Hippocampal formation (tissue), 2 donors: ENCODE measurements at regions not wholly inside any gene's neighbourhood (a gene's known extent, or its start where the extent isn't known, plus 50 kb on each side); places are given as distances from the start of the nearest gene placed in this dataset.

ENCODE experiments used
- DNase-seq, 2 donors: peaks; one replicate each; lab custom pipeline; 2025; lab: John Stamatoyannopoulos, UW

DNA sequence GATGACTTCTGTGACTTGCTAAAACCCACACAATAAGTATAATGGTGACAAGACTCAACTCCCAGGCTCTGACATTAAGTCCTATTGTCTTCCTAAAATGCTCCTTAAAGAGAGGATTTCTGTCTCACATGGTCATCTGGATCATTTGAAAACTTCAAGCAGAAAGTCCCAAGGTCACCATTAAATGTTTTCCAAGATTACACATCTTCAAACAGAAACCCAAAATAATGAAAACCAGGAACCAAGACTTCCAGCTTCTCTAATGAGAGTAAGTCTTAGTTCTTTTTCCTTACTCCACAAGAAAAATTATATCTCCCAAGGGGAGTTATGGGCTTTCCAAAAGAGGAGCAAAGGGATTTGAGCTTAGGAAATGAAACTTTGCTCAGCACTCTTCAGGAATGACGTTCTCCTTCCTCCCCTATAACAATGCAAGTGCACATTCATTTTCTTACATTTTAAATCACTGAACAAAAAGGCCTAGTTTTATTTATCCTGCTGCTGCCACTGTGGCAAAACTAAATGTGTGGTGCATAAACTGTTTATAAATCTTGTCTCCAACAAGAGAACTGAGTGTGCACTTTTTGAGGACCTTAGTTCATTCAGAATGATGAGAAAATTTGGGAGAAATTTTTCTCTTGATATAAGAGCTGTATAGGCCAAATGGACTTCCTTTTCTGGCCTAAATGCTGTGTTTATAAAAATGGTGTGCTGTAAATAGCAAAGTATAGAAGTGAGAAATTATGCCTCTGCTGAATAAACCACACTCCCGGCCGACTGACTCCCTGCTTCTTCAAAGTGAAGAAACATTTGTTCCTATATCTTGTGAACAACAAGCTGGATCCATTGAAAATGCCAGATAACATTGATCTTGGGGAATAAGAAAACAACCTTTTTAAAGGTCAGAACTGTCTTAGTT, 148.4 kb upstream of the PLEKHG7 start:
- no peak for DNase-seq

DNA sequence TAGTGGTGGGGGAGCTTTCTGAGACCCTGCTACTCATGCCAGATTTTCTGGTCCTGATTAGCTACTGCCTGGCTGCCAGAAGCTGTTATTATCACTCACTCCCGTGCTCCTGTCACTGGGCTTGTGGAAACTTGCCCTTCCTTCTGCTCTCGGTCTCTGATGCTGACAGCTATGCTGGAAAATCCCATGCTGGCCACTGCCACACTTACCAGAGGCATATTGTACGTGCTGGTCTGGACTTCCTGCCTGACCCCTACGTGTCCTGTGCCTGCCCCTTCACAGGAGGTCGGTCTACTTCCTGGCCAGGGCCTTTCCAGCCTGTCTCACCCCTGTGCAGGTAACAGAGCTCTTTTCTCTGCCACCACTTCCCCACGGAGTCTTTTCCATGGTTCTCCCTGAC, 149.4 kb upstream of the PLEKHG7 start:
- DNase-seq = no peak

DNA sequence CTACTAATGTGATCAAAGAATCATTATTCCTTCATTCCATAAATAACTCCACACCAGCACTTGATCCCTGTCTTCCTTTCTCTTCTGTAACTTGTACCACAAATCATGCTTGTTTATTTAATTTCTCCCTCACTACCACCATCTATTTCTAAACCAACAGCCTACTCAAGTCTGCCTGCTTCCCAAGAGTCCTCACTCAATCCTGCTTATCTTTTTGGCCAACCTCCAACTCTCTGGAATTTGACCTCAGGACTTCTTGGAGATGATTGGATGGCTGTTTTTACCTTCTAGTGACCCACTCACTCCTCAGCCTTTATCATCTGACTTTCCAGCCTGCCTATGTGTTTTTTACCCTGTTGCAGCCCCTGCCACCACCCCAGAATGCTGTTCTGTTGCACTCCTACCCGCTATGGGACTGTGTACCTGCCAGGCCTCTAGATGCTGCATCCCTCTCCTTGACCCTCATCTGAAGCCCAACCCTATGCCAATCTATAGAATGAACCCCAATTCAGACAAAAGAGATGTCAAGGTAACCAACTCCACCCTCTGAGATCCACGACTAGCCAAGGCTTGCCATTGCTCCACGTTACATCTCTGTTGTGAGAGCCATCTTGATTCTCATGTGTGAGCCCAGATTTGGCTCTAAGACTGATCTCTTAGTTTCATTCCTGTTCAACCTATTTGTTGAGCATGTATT, 150.2 kb upstream of the PLEKHG7 start:
- DNase-seq = no peak

DNA sequence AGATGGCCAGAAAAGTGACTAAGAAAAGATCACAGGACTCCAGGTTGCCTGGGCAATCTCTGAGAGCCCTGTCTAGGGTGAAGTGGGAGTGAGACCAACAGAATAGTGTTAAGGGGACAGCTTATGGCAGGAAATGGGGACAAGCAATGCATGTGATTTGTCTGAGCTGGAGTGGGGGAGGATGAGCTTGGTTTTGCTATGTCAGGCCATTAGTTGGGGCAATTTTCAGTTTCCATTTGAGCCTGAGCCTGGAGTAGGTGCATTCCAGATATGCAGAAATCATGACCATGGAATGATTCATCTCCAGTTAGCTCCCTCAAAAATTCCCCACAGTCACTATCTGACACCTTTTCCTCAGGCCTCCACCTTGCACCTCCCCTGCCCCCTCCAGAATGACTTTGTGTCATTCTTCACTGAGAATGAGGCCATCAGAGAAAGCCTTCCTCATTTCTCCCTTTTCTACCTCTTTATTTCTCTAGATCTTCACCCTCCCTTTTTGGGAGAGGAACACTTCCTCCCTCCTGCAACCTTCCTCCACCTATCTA, 150.9 kb upstream of the PLEKHG7 start:
- no peak for DNase-seq

DNA sequence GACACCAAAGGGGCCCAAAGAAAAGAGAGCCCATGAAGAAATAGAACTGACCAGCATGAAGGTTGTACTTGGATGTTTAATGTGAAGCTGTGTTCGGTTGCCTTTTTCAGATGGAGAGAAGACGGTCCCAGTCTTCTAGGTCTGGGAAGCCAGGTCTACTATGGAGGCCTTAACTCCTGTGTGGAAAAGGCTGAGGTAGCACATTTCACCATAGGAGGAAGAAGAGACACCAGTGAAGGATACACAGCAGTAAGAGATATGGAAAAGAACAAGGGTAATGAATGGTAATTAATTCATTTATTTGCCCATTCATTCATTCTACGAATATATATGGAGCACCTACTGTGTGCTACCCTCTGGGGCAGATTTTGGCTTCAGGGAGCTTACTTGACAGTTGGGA, 151.6 kb upstream of the PLEKHG7 start:
- DNase-seq = no peak

DNA sequence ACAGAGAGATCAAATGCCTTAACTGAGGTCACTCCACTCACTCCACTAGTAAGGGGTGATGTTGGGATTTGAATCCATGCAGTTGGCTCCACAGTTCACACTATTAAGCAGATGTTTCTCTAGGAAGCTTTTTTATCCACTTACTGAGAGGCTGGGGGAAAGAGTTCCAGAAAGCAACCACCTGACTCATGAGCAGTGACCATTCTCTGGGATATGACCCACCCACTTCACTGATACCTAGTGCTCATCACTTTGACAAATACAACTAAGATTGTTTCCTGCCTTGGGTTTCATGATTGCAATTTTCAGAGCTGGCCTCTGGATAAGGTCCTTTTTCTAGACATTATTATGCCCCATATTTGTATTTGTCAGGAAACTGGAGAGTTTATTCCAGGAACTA, 152.1 kb upstream of the PLEKHG7 start:
- DNase-seq = no peak

DNA sequence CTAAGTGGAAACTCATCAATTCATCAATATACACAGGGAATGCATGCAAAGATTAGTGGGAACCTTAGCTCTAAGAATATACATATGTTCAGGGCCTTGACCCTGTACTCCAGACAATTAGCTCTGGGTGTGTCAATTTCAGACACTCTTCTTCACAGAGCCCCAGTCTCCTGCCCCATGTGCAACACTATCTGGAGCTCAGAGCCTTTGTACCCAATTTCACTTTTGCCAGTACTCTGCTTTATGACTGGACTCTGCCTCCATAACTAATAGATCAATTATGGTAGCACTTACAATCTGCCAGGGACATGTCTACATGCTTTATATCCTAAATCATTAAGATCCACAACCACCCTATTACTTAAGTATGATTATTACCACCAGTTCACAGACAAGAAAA, 152.5 kb upstream of the PLEKHG7 start:
- DNase-seq = no peak

DNA sequence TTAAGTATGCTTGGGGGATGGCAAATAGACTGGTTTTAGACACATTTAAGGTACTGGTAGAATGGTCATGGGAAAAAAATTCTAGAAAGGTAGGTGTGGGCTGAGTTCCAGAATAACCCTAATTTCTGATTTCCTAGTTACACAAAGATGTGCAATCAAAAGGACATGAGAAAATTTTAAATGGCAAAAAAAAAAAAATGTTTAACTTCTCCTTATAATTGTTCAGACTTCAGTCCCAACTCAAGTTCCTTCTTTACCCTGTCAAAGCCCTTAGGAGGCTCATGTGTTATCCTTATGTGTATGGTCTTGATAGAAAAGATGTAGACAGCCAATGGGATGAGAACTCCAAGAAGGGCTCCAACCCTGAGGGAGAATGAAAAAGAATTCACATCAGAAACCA, 153.3 kb upstream of the PLEKHG7 start:
- DNase-seq = no peak

DNA sequence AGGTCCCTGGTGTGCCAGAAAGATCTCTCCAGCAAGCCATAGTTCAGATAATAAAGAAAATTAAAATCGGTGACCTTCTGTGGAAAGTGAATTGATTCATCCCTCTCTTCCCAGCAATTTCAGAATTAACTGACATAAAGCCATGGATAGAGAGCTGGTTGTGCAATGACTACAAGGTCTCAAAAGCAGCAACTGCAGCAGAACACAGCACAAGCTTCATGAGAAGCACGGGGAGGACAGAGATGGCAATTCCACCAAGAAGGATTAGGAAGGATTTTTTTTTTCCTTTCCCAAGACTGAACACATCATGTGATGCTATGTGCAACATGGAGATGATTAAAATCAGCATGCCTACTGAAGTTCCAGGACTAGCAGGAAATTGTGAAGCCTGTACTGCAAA, 154.9 kb upstream of the PLEKHG7 start:
- no peak for DNase-seq

DNA sequence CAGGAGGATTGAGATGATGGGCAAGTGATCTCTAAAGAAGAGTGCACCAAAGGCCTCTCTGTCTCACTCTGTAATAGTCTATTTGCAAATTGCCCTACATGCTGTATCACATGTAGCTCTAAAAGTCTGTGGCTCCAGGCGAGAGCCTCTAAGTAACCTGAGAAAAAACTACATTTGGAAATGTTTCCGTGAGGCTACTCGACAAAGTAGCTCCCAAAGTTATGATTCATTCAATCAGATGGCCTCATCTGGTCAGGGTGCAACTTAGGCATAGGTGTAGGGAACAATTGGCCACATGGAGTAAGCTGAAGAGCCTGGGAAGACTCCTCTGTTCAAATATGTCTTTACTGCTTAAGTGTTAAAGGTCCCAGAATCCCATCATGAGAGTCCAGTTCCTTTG, 155.4 kb upstream of the PLEKHG7 start:
- no peak for DNase-seq

DNA sequence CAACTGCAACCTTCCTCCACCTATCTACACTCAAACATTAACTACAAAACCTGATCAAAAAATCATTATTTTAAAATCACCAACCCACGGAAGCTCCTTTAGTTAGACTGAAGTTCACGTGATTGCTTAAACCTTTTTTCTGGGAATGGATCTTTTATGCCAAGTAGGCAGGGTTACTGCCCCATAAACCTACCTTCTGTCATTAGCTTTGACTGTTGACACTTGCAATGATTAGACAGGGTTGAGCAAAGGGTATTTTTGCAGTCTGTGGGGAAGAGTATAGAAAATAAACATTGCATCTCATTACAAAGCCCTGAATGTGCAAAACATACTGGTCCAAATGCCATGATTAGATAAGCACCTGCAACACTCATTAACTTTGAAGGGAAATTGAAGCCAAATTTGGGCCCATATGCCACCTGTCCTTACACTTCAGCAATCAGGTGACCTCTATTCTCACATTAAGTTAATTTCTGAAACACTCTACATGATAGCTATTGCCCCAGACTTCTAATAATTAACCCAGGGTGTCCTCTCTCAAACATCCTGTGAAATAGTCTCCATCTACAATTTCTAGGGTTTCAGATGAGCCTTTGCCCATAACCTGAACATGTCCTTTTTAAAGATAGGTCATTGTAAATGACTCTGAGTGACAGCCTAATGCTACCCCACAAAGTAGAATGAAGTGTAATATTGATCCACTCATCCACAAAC, 156.0 kb upstream of the PLEKHG7 start:
- DNase-seq = no peak

DNA sequence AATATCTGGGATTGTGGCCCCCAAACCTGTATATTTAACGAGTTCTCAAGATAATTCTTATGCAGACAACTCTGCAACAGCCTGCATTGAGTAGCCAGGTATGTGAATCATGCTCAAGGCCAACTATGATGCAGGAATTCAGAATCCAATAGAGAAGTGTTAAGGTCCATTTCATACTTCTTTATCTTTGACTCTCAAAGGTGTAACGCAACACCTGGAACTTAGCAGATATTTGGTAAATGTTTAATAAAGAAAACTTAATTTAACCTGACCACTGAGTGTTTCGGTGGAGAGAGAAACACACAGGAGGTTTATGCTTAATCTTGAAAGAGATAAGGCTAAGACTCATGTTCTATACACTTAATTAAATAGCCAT, 156.5 kb upstream of the PLEKHG7 start:
- no peak for DNase-seq

DNA sequence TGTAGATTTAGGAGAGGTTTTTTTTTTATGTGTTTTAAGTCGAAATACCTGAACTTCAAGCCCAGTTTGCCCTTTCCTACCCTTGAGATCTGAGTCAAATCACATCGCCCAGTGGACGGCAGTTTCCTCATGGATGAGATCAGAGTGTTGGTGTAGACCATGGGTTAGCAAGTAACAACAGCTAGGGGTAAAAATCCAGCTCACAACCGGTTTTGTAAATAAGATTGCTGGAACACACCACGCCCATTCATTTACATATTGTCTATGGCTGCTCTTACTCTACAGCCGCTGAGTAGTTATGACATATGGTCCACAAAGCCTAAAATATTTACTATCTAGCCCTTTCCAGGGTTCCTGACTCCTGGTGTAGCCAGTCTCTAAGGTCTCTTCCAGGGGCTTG, 158.5 kb upstream of the PLEKHG7 start:
- DNase-seq = no peak

DNA sequence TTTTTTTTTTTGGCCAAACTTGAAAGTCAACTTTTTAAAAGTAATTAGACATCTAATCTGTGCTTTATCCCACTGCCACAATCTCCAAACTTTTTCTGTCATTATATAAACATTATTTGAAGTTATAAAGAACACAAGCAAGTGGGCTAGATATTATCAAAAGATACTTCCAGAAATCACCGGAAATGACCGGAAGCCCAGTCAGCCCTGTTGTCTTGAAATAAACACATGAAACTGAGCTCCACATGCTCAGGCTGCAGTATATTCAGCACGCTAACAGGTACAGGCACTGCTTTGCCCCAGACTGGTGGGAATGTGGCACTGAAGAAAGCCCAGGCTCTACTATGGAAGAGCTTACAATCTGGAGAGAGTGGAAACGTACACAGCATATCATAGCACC, 158.9 kb upstream of the PLEKHG7 start:
- no peak for DNase-seq

DNA sequence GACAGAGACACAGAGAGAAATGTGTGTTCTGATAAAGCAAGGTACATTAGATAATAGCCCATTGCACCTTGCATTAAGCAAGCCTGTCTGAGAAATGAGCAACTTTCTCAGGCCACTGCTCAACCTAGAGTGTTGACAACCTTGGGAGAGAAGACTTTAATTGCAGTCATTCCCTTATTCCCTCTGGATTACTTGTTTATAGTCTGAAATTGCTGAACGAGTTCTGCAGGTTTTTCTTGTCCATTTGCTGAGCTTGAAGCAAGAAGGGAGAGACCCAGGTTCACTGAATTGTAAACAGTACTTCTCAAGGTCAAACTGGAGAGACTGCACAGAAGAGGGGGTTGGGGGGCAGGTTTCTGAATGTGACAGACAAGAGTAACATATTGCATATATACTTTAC, 159.4 kb upstream of the PLEKHG7 start:
- DNase-seq = no peak

DNA sequence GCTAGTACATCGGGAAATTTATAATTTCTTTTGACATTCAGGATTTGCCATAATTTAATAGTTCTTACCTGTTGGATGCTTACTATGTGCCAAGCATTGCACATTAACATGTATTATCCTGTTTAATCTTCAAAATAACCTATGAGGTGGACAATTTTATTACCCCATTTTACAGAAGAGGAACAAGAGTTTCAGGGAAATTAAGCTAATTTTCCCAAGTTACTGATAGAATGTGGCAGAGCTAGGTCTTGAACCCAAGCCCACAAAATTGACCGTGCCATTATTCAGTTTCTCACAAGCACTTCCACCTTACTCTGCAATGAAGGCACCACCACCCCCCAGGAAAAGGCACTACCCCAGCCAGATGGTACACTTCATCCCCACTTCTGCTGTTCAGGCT, 161.1 kb upstream of the PLEKHG7 start:
- DNase-seq = no peak

DNA sequence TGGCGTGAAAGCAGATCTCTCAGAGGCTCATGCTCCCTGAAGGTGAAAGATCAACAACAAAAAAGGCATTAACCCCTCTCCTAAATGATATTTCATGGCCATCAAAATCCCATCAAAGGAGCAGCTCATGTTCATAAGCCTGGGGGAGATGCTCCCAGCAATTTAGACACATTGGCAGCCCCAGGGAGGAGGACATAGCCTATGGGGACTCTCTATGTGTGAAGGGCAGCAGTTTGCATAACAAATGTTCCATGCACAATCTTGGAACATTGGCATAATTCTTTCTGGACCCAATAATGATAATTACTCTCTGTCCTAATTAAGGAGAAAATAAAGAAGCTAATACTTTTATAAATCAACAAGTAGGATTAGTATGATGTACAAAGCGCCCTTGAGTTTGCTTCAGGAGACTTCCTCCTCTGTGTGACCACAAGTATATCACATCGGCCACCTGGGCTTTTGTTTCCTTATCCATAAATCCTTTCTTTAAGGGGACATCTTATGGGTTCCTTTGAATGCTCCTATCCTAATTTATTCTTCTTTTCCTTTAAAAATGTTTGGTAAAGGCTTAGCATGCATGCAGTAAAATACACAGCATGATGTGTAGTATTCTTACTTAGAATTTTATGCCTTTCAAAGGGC, 161.9 kb upstream of the PLEKHG7 start:
- no peak for DNase-seq

DNA sequence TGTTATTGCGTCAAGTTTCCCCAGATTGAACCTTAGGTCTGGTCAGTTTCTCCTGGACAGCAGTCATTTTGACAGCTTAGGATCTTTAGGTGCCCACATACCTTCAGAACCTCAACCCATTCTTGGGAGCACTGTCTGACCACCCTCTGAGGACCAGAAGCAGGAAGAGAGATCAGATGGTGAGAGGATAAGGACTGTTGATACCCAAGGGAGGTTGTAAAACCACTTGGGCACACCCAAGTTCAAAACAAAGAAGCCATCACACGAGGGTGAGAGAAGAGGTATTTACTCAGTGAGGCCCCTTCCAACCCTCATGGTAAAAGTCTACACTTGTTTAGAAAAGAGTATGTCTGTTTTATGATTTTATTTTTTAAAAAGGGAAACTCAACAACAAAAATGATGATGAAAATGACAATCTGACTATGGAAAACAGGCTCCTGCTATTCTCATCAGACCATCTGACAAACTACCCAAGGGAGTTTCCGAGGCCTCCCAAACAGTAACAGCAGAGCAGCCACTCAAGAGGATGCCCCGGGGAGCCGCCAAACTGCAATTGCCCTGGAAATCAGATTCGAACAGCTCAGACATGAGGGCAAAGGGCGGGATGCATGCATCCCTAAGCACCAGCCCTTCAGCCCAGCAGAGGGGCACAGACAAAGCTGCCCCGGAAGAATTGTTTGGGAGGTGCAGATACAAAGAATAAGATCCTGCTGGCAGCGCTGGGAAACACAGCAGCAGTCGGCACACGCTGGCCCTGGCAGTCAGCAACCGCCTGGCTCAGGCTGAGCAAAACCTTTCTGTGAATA, 162.6 kb upstream of the PLEKHG7 start:
- peak; percentile 2 to 18 for DNase-seq

DNA sequence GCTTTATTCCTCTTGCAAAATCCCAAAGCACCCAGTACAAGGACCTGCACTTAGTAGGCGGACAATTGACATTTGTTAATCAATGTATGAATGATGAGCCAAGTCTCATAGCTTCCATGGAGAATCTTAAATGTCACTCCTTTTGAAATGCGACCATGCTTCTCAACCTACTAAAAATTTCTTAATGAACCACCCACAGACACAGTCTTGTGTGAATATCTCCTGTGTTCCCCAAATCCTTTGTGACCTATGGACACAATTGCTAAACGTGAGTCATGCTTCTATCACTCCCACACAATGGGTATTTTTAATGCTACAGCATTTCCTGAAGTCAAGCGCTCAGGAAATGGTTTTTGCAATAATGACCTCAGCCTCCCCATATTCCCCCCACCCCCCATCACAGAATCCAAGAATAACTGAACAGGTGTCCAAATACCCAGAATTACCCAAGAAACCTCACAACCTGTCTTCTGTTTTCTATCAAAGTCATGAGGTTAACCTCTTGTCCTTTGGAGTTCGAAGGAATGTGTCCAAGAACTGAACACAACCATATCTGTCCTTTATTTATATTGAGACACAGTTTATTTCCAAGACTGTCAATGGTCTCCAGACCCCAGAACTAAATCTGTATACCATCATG, 163.6 kb upstream of the PLEKHG7 start:
- no peak for DNase-seq

DNA sequence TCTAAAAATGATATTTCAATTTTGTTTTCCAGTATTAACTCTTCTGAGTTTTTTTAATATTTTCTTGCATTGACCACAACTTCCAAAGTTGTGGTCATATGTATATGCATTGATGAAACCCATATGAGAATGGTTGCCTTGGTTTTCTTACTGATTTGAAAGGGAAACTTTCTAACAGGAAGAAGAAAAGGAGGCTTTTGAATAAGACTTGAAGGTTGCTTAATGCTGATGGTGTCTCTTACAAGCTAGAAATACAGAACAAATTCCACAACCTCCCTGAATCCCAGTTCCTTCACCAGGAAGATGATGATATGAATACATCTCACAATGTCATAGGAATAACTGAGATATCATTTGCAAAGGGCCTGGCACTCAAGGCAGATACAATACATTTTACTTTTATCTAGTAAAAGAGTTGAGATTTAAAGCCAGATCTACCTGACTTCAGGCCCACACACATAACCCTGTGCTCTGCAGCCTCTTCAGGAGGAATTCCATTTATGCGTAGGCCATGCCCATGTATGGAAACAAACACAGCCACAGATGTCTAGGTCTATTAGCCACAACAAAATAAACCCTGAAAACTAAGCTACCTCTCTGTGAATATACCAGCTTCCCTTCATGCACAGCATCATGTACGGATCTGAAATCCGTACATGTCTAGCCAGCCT, 165.4 kb upstream of the PLEKHG7 start:
- DNase-seq = no peak
